HCT116 (cell line): ENCODE measurements at regions not wholly inside any gene's neighbourhood (a gene's known extent, or its start where the extent isn't known, plus 50 kb on each side); places are given as distances from the start of the nearest gene placed in this dataset.

Experiments used
- ATAC-seq: fragments of 200-7000 bp; cut with Tn5 transposase; 2 replicates; pipeline ENCODE4 v1.9.1; 2020; ENCODE audit warnings: mild to moderate bottlenecking, moderate library complexity
- BruUV-seq: library from RNA; stranded (reverse); fragments of 400-500 nt; replicated peaks from 2 replicates; lab custom pipeline; 2021; lab: Mats Ljungman, UMichigan
- CTCF ChIA-PET: fragments of 300-600 bp; sonication (Branson Sonifier 250); formaldehyde crosslinking; loops from one replicate; lab custom pipeline; 2021; ENCODE audit warnings: antibody characterized with exemption; lab: Charles Lee
- POLR2A ChIA-PET: fragments of 300-600, 350-600 bp; sonication (Branson Sonifier 250); formaldehyde crosslinking; loops from one replicate; lab custom pipeline; 2021; ENCODE audit warnings: antibody characterized with exemption; lab: Charles Lee
- RAD21 ChIA-PET, 2 experiments: fragments of 300-600 bp; sonication (Branson Sonifier 250); formaldehyde crosslinking; loops; one replicate each; lab custom pipeline; 2023; ENCODE audit warnings: low total read pairs in 2 of 2; ENCODE audit not compliant: uncharacterized antibody in 2 of 2, unreplicated experiment in 2 of 2, low non-redundant PET in 1 of 2; lab: Charles Lee
- DNase-seq: peaks from one replicate; pipeline ENCODE4 v3.0.0-alpha.2; 2010; ENCODE audit warnings: low read depth, low spot score
- H2AFZ ChIP-seq: fragments of 200-600 bp; shearing (Covaris generic), sonication (generic); 2 replicates; pipeline ENCODE4 v1.6.1; 2017; ENCODE audit warnings: low read depth, mixed run types, mixed read lengths, antibody characterized with exemption, low read length; ENCODE audit not compliant: poor library complexity, severe bottlenecking
- H3K27ac ChIP-seq: 2 replicates; pipeline ENCODE4 v1.5.1; 2012; ENCODE audit warnings: low read depth, low read length
- H3K27me3 ChIP-seq: fragments of 200-600 bp; sonication (generic); 2 replicates; pipeline ENCODE4 v1.6.1; 2016; ENCODE audit warnings: mixed run types, low read length, mixed read lengths; ENCODE audit not compliant: insufficient read depth
- H3K36me3 ChIP-seq, 2 experiments: fragments of 200-500 bp in 1 of 2; fragments of 200-600 bp in 1 of 2; sonication (Bioruptor generic) in 1 of 2; sonication (generic) in 1 of 2; 2 replicates each; pipeline versions ENCODE4 v1.5.1 to v1.6.1; 2014 to 2016; ENCODE audit warnings: low read length in 2 of 2, inconsistent platforms in 1 of 2, mixed read lengths in 1 of 2, mixed run types in 1 of 2; ENCODE audit not compliant: insufficient read depth in 2 of 2, control insufficient read depth in 1 of 2
- H3K4me1 ChIP-seq, 2 experiments: fragments of 200-600 bp in 1 of 2; sonication (generic) in 1 of 2; 2 replicates each; pipeline versions ENCODE4 v1.5.1 to v1.6.1; 2012 to 2017; ENCODE audit warnings: low read length in 2 of 2, inconsistent platforms in 1 of 2, mild to moderate bottlenecking in 1 of 2, mixed read lengths in 1 of 2, mixed run types in 1 of 2, moderate library complexity in 1 of 2; ENCODE audit not compliant: insufficient read depth in 2 of 2, control insufficient read depth in 1 of 2
- H3K4me2 ChIP-seq: fragments of 200-600 bp; sonication (generic); 2 replicates; pipeline ENCODE4 v1.6.1; 2017; ENCODE audit warnings: mixed run types, low read length, mixed read lengths
- H3K4me3 ChIP-seq, 2 experiments: fragments of 200-600 bp in 1 of 2; sonication (generic) in 1 of 2; replicated peaks in 1 of 2; 2 replicates each; pipeline ENCODE4 v1.5.1; 2011 to 2016; ENCODE audit warnings: low read length in 2 of 2, control low read depth in 1 of 2, low read depth in 1 of 2, mild to moderate bottlenecking in 1 of 2, mixed read lengths in 1 of 2, mixed run types in 1 of 2
- H3K79me2 ChIP-seq: fragments of 200-600 bp; sonication (generic); 2 replicates; pipeline ENCODE4 v1.6.1; 2017; ENCODE audit warnings: mild to moderate bottlenecking, mixed run types, low read length, moderate library complexity, mixed read lengths; ENCODE audit not compliant: insufficient read depth
- H3K9ac ChIP-seq: fragments of 200-600 bp; sonication (generic); 2 replicates; pipeline ENCODE4 v1.6.1; 2016; ENCODE audit warnings: low read length, mixed read lengths
- H3K9me2 ChIP-seq: fragments of 200-600 bp; sonication (generic), shearing (Covaris generic); 2 replicates; pipeline ENCODE4 v1.6.1; 2017; ENCODE audit warnings: mixed run types, mild to moderate bottlenecking, moderate library complexity; ENCODE audit not compliant: insufficient read depth
- H3K9me3 ChIP-seq, 2 experiments: fragments of 200-500 bp in 1 of 2; fragments of 200-600 bp in 1 of 2; sonication (Bioruptor generic) in 1 of 2; sonication (generic) in 1 of 2; 2 replicates each; pipeline ENCODE4 v1.6.1; 2014 to 2017; ENCODE audit warnings: low read length in 2 of 2, mixed read lengths in 2 of 2, inconsistent platforms in 1 of 2, low read depth in 1 of 2, mild to moderate bottlenecking in 1 of 2, mixed run types in 1 of 2, moderate library complexity in 1 of 2; ENCODE audit not compliant: control insufficient read depth in 1 of 2, insufficient read depth in 1 of 2
- H4K20me1 ChIP-seq: fragments of 200-600 bp; sonication (generic), shearing (Covaris generic); 2 replicates; pipeline ENCODE4 v1.6.1; 2017; ENCODE audit warnings: mixed run types, mild to moderate bottlenecking, moderate library complexity; ENCODE audit not compliant: insufficient read depth
- CBX3 ChIP-seq: IDR thresholded peaks from 2 replicates; pipeline ENCODE4 v1.6.1; 2012; ENCODE audit warnings: low read depth
- CEBPB ChIP-seq: IDR thresholded peaks from 2 replicates; pipeline ENCODE4 v1.6.1; 2012; ENCODE audit warnings: low read depth
- EGR1 ChIP-seq: IDR thresholded peaks from 2 replicates; pipeline ENCODE4 v1.6.1; 2012; ENCODE audit warnings: low read depth
- ELF1 ChIP-seq: IDR thresholded peaks from 2 replicates; pipeline ENCODE4 v1.6.1; 2012; ENCODE audit warnings: low read depth, borderline replicate concordance
- EZH2phosphoT487 ChIP-seq: fragments of 200-600 bp; IDR thresholded peaks from 2 replicates; pipeline ENCODE4 v1.6.1; 2018; ENCODE audit warnings: antibody characterized with exemption, borderline replicate concordance
- JUND ChIP-seq: IDR thresholded peaks from 2 replicates; pipeline ENCODE4 v1.6.1; 2012
- SIN3A ChIP-seq: IDR thresholded peaks from 2 replicates; pipeline ENCODE4 v1.6.1; 2012; ENCODE audit warnings: low read depth
- SRF ChIP-seq: IDR thresholded peaks from 2 replicates; pipeline ENCODE4 v1.6.1; 2012; ENCODE audit warnings: low read depth
- TCF7L2 ChIP-seq: IDR thresholded peaks from 2 replicates; pipeline ENCODE4 v1.7.0; 2011; ENCODE audit warnings: borderline replicate concordance, inconsistent platforms; ENCODE audit not compliant: insufficient read depth, insufficient read length; ENCODE audit errors: extremely low read depth
- ZFX ChIP-seq: fragments of 450-650 bp; IDR thresholded peaks from 2 replicates; pipeline ENCODE4 v1.6.1; 2017
- intact Hi-C: fragments of 100-400 bp; cut with micrococcal nuclease; formaldehyde crosslinking; loops from 2 replicates; pipeline ENCODE4 v1.10.0; 2022
- TF ChIP-seq, protein P1 (sequence below): IDR thresholded peaks from 2 replicates; pipeline ENCODE4 v1.6.1; 2011; ENCODE audit warnings: mild to moderate bottlenecking, low read length, moderate library complexity; ENCODE audit not compliant: insufficient replicate concordance; ENCODE audit errors: extremely low read depth
- TF ChIP-seq, protein P2 (sequence below): IDR thresholded peaks from 2 replicates; pipeline ENCODE4 v1.6.1; 2012
- TF ChIP-seq, protein P3 (sequence below): IDR thresholded peaks from 2 replicates; pipeline ENCODE4 v1.6.1; 2012; ENCODE audit warnings: low read depth

DNA sequence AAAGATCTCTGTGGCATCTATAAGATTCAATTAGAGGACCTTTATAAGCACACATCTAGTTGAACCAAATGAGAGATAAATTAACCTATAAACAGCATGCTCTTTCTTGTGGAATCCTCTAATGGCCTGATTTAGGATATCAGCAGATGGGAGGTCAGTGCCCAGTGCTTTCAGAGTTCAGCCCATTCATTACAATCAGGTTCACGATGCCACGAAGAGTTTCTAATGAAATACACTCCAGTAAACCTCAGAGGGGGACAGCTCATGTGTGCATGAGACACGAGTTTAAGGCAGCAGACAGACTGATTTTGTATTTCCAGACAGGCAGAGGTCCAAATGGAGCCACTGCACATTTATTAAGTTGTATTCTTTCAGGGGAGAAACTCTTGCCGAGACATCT lies 544.4 kb upstream of the PKN2 start:
- CTCF ChIA-PET: no interaction called here

More for the DNA sequence above, 544.4 kb upstream of the PKN2 start:
- no peak for ATAC-seq
- no peaks in the 10 kb centered on the region for H3K27me3 ChIP-seq
- no peaks in the 10 kb centered on the region for H3K9me3 ChIP-seq
- no peaks in the 10 kb centered on the region for H4K20me1 ChIP-seq
- ChIA-PET RAD21 (no interaction called here), POLR2A (no interaction called here)
- H3K4me3 ChIP-seq: no peak overlapping the region
- no peaks in the 10 kb centered on the region for H3K36me3 ChIP-seq
- no peak overlapping the region for H2AFZ ChIP-seq
- BruUV-seq: no TSS peak
- no peak overlapping the region for H3K9ac ChIP-seq
- no peak for DNase-seq
- intact Hi-C loops: no loop called here
- H3K4me1 ChIP-seq: peaks cover 0 to 7% of the 10 kb centered on the region in 2 experiments; a peak in 1 of 4 replicates
- H3K79me2 ChIP-seq: no peaks in the 10 kb centered on the region
- TF ChIP-seq, protein P1, sequence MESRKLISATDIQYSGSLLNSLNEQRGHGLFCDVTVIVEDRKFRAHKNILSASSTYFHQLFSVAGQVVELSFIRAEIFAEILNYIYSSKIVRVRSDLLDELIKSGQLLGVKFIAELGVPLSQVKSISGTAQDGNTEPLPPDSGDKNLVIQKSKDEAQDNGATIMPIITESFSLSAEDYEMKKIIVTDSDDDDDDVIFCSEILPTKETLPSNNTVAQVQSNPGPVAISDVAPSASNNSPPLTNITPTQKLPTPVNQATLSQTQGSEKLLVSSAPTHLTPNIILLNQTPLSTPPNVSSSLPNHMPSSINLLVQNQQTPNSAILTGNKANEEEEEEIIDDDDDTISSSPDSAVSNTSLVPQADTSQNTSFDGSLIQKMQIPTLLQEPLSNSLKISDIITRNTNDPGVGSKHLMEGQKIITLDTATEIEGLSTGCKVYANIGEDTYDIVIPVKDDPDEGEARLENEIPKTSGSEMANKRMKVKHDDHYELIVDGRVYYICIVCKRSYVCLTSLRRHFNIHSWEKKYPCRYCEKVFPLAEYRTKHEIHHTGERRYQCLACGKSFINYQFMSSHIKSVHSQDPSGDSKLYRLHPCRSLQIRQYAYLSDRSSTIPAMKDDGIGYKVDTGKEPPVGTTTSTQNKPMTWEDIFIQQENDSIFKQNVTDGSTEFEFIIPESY: no peak
- TF ChIP-seq JUND: no peak
- no peak for TF ChIP-seq SIN3A
- no peak for TF ChIP-seq EZH2phosphoT487
- TF ChIP-seq, protein P2, sequence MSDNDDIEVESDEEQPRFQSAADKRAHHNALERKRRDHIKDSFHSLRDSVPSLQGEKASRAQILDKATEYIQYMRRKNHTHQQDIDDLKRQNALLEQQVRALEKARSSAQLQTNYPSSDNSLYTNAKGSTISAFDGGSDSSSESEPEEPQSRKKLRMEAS: no peak
- TF ChIP-seq, protein P3, sequence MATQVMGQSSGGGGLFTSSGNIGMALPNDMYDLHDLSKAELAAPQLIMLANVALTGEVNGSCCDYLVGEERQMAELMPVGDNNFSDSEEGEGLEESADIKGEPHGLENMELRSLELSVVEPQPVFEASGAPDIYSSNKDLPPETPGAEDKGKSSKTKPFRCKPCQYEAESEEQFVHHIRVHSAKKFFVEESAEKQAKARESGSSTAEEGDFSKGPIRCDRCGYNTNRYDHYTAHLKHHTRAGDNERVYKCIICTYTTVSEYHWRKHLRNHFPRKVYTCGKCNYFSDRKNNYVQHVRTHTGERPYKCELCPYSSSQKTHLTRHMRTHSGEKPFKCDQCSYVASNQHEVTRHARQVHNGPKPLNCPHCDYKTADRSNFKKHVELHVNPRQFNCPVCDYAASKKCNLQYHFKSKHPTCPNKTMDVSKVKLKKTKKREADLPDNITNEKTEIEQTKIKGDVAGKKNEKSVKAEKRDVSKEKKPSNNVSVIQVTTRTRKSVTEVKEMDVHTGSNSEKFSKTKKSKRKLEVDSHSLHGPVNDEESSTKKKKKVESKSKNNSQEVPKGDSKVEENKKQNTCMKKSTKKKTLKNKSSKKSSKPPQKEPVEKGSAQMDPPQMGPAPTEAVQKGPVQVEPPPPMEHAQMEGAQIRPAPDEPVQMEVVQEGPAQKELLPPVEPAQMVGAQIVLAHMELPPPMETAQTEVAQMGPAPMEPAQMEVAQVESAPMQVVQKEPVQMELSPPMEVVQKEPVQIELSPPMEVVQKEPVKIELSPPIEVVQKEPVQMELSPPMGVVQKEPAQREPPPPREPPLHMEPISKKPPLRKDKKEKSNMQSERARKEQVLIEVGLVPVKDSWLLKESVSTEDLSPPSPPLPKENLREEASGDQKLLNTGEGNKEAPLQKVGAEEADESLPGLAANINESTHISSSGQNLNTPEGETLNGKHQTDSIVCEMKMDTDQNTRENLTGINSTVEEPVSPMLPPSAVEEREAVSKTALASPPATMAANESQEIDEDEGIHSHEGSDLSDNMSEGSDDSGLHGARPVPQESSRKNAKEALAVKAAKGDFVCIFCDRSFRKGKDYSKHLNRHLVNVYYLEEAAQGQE: no peak
- no peak for TF ChIP-seq ELF1
- TF ChIP-seq EGR1: no peak
- no peak for TF ChIP-seq CBX3
- TF ChIP-seq SRF: no peak
- no peak for TF ChIP-seq TCF7L2
- TF ChIP-seq ZFX: no peak
- TF ChIP-seq CEBPB: no peak
- no peaks in the 10 kb centered on the region for H3K9me2 ChIP-seq
- no peak overlapping the region for H3K27ac ChIP-seq
- H3K4me2 ChIP-seq: no peak overlapping the region
